ENCODE measurements at regions not wholly inside any gene's neighbourhood (a gene's known extent, or its start where the extent isn't known, plus 50 kb on each side); places are given as distances from the start of the nearest gene placed in this dataset.
"Not testable (repeated sequence)": the region's sequence is repeated elsewhere in the genome, so short reads cannot be mapped to it uniquely, and the experiment has no call there.

DNA sequence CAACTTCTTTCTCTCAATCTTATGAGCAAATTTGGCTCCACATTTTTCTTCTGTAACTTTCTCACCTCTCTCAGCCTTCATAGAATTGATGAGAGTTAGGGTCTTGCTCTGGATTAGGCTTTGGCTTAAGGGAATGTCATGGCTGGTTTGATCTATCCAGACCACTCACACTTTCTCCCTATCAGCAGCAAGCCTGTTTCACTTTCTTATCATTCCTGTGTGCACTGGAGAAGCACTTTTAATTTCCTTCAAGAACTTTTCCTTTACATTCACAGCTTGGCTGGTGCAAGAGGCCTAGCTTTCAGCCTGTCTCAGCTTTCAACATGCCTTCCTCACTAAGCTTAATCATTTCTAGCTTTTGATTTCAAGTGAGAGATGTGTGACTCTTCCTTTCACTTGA lies 134.5 kb upstream of the FZD8 start:
- not testable (repeated sequence) for TF ChIP-seq CTCF (conservative IDR thresholded peaks at IDR 0.05); EZH2 (IDR thresholded peaks at IDR 0.05; ENCODE audit: low read depth)
